ENCODE measurements at regions not wholly inside any gene's neighbourhood (a gene's known extent, or its start where the extent isn't known, plus 50 kb on each side); places are given as distances from the start of the nearest gene placed in this dataset.

DNA sequence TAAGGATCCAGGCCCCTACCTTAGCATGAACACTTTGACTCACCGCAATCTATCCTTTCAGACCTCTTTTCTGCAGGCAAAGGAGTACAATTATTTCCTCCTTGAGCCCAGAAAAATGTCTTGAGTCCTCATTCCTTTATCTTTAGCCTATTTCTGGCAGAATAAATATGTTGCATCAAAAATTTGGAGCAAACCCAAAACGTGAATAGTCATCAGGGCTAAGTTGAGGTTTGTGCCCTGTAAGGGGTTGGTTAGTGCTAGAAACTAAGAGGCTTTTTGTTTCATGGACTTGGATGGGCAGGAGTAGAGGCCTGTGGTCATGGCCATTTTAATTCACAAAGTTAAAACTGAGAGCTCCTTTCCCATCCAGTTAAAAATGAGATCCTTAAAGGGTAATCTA is 460.3 kb downstream of the GBA3 start:
- peak; percentile 76 for DNase-seq (ENCODE audit: unreplicated experiment)
- intact Hi-C loops (cut with micrococcal nuclease), result no loop called here
- Mint-ChIP-seq H3K4me1 (ENCODE audit: insufficient read depth, unreplicated experiment) (peaks cover 11% of the 10 kb centered on the region), H3K9me3 (ENCODE audit: unreplicated experiment) (no peaks in the 10 kb centered on the region), H3K27me3 (ENCODE audit: insufficient read depth, unreplicated experiment) (no peaks in the 10 kb centered on the region), H3K27ac (ENCODE audit: low read depth, unreplicated experiment) (peak overlapping the region; percentile 10), H3K36me3 (ENCODE audit: insufficient read depth, unreplicated experiment) (no peaks in the 10 kb centered on the region), H3K4me3 (ENCODE audit: unreplicated experiment) (no peak overlapping the region)
- TF ChIP-seq, protein P1, sequence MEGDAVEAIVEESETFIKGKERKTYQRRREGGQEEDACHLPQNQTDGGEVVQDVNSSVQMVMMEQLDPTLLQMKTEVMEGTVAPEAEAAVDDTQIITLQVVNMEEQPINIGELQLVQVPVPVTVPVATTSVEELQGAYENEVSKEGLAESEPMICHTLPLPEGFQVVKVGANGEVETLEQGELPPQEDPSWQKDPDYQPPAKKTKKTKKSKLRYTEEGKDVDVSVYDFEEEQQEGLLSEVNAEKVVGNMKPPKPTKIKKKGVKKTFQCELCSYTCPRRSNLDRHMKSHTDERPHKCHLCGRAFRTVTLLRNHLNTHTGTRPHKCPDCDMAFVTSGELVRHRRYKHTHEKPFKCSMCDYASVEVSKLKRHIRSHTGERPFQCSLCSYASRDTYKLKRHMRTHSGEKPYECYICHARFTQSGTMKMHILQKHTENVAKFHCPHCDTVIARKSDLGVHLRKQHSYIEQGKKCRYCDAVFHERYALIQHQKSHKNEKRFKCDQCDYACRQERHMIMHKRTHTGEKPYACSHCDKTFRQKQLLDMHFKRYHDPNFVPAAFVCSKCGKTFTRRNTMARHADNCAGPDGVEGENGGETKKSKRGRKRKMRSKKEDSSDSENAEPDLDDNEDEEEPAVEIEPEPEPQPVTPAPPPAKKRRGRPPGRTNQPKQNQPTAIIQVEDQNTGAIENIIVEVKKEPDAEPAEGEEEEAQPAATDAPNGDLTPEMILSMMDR (IDR thresholded peaks at IDR 0.05; ENCODE audit: unreplicated experiment), result no peak
- CTCF ChIA-PET, result no interaction called here
- BruUV-seq (replicated peaks), result no TSS peak
- POLR2A ChIA-PET, result interaction anchor here (0.6 kb wide), 1 partner anchor 314 kb away, joined by 3 read pairs; no protein-coding TSS in a partner anchor

DNA sequence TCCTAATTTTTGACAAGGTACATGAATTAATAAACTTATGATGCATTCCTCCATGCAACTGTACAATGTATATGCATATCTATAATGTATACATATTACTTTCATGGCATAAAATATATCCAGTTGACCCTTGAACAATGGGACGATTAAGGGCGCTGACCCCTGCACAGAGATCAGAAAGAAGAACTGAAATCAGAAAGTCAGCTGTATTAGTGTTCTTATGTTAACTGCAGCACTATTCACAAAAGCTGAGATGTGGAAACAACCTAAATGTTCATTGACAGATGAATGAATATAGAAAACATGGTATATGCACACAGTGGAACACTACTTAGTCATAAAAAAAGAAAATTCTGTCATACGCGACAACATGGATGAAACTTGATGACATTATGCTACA is 457.1 kb downstream of the GBA3 start:
- Mint-ChIP-seq H3K27ac (ENCODE audit: low read depth, unreplicated experiment) (no peak overlapping the region), H3K4me1 (ENCODE audit: insufficient read depth, unreplicated experiment) (peaks cover 16% of the 10 kb centered on the region), H3K9me3 (ENCODE audit: unreplicated experiment) (no peaks in the 10 kb centered on the region), H3K36me3 (ENCODE audit: insufficient read depth, unreplicated experiment) (no peaks in the 10 kb centered on the region), H3K27me3 (ENCODE audit: insufficient read depth, unreplicated experiment) (no peaks in the 10 kb centered on the region), H3K4me3 (ENCODE audit: unreplicated experiment) (no peak overlapping the region)
- no peak for DNase-seq (ENCODE audit: unreplicated experiment)
- BruUV-seq (replicated peaks), result no TSS peak
- TF ChIP-seq, protein P1 (IDR thresholded peaks at IDR 0.05; ENCODE audit: unreplicated experiment), result no peak
- ChIA-PET POLR2A (no interaction called here), CTCF (no interaction called here)
- intact Hi-C loops (cut with micrococcal nuclease), result no loop called here

DNA sequence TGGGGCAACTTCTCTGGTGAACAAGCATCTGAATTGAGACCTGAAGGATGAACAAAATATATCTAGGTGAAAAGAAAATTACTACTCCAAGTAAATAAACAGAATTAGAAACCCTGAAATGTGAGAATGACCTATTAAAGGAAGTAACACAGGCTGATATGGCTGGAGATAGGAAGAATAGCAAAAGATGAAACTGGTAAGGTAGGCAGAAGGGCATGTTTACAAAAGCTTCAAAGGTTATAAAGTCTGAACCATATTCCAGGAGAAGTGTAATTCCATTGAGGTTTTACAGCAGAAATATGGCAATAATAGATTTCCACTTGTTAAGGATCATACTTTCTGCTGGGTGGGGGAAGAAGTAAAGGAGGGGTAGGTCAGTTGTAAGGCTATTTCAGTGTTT is 452.0 kb downstream of the GBA3 start:
- no peaks in the 10 kb centered on the region for H3K27me3 Mint-ChIP-seq (ENCODE audit: insufficient read depth, unreplicated experiment)
- CTCF ChIA-PET, result no interaction called here
- DNase-seq (ENCODE audit: unreplicated experiment), result no peak

DNA sequence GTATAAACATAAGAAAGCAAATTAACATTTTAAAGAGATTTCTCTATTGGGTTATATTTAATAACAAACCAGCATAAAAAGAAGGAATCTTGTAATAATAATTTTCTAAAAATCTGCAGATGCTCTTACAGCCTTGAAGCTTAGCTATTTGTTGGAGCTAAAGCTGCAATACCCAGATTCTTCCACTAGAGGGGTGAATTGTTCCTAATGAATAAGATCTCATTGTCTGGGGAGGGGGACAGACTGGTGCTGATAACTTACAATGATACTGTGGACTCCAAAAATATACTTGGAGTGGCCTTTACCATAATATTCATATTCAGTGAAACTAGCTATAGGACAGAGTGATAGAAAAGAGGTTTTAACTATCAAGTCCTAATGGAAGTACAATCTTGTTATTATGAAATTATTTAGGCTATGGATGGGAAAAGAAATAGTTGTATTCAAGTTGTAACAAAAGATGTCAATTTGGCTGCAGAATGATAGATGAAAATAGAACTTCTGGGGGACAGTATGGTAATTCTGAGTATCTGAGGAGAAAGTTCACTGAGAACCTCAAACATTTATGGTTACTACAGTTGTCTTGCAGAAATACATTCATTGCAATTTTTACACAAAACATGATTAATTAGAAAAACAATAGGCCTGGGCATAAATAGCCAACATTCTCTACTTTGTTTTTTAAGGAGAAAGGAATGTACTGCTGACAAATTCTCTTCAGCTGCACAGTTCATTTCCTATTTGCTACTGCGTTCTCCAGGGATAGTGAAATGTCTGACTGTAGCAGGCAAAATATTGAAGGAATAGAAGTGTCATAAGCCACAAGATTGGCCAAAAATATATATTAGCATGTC is 443.3 kb downstream of the GBA3 start:
- no peaks in the 10 kb centered on the region for H3K9me3 Mint-ChIP-seq (ENCODE audit: unreplicated experiment)
- no peak overlapping the region for H3K4me3 Mint-ChIP-seq (ENCODE audit: unreplicated experiment)
- TF ChIP-seq, protein P1 (IDR thresholded peaks at IDR 0.05; ENCODE audit: unreplicated experiment), result peak; percentile 85
- H3K36me3 Mint-ChIP-seq (ENCODE audit: insufficient read depth, unreplicated experiment), result no peaks in the 10 kb centered on the region
- peak; percentile 64 for DNase-seq (ENCODE audit: unreplicated experiment)
- no peaks in the 10 kb centered on the region for H3K4me1 Mint-ChIP-seq (ENCODE audit: insufficient read depth, unreplicated experiment)
- ChIA-PET POLR2A (interaction anchor here (0.6 kb wide), 1 partner anchor 809 kb away, joined by 3 read pairs; no protein-coding TSS in a partner anchor), CTCF (interaction anchor here (0.5 to 2.1 kb wide), 29 partner anchors 9 to 1345 kb away, joined by 3 to 8 read pairs (median 4); no protein-coding TSS in a partner anchor)
- intact Hi-C loops (cut with micrococcal nuclease), result loop anchor here (1.0 to 10.0 kb wide), 5 partner anchors 173 to 1283 kb away; no protein-coding TSS in a partner anchor
- H3K27ac Mint-ChIP-seq (ENCODE audit: low read depth, unreplicated experiment), result no peak overlapping the region
- H3K27me3 Mint-ChIP-seq (ENCODE audit: insufficient read depth, unreplicated experiment), result no peaks in the 10 kb centered on the region
- BruUV-seq (replicated peaks), result no TSS peak

More for the DNA sequence above, 452.0 kb downstream of the GBA3 start:
- intact Hi-C loops (cut with micrococcal nuclease), result no loop called here
- no TSS peak for BruUV-seq (replicated peaks)
- Mint-ChIP-seq H3K27ac (ENCODE audit: low read depth, unreplicated experiment) (no peak overlapping the region), H3K4me1 (ENCODE audit: insufficient read depth, unreplicated experiment) (peaks cover 6% of the 10 kb centered on the region), H3K4me3 (ENCODE audit: unreplicated experiment) (no peak overlapping the region), H3K36me3 (ENCODE audit: insufficient read depth, unreplicated experiment) (no peaks in the 10 kb centered on the region), H3K9me3 (ENCODE audit: unreplicated experiment) (no peaks in the 10 kb centered on the region)
- POLR2A ChIA-PET, result no interaction called here
- TF ChIP-seq, protein P1 (IDR thresholded peaks at IDR 0.05; ENCODE audit: unreplicated experiment), result no peak
